GM18909 (cell line): ENCODE measurements at regions not wholly inside any gene's neighbourhood (a gene's known extent, or its start where the extent isn't known, plus 50 kb on each side); places are given as distances from the start of the nearest gene placed in this dataset.

ENCODE experiments used
- ATAC-seq: cut with Tn5 transposase; IDR thresholded peaks from one replicate; pipeline ENCODE4 v1.9.1; 2021; ENCODE audit warnings: mild to moderate bottlenecking; ENCODE audit not compliant: unreplicated experiment, poor library complexity

DNA sequence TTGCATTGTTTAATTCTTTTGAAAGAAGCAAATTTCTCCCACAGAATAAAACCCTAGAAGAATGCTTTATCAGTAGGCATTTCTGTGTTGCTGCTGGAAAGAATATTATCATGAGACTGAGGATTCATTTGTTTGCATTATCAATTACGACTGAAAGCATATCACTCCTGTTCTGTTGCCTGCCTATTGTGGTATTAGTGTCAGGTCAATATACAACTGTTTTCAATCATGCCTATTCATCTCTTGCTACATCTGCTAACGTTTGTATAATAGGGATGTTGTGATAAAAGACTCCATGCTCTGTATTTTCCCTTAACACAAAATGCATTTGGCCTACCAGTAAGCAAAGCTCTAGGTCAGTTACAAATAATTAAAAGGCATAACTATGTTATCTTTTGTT lies 221.5 kb downstream of the PTPRC start:
- no peak for ATAC-seq

DNA sequence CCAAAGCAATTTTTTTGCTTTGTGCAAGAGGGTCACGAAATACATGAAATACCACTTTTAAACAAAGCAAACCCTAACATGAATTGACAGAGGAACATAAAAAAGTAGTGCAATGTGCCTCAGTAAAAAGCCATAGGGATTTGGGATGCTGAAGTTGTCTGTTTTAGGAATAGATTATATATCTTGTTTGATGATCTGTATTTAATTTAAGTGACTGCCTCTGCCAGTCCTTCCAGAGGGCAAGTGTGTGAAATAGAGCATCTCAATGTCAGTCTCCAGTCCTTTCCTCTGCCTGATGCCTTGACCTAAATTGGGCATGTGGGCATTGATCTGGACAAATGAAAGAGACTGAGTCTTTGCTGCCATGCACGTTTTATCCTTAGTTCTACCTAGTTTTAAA lies 222.8 kb downstream of the PTPRC start:
- ATAC-seq, result no peak

DNA sequence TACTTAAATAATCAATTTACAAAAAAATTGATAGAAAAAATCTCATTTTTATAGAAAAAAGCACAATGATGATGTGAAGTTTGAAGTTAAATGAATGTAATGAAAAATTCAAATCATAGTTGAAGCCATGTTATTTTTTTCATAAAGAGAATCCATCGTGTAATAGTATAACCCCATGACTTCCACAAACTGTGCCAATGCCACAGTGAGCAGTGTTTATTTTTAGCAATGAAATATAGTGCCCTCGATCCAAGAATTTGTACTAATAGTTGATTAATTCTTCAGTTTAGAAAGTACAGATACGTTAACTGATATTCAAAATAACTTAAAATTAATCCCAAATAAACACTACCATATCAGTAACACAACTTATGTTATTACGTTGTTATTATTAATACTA lies 225.9 kb downstream of the PTPRC start:
- ATAC-seq, result no peak

DNA sequence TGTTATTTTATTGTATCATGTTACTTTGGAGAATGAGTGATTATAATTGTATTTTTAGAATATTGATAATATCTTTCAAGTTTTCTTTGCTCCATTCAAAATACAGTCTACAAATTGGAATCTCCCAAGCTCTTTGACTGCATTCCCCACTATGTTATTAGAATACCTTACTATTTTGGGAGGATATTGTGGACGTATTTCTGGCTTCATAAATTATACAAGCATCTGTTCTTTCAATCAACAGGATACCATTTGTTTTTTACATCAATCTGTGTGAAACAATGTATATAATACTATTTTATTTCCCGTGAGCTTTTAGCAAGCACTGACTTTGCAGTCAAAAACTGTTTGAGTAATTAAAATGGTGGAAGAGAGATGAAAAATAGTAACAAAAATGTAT lies 226.5 kb downstream of the PTPRC start:
- ATAC-seq, result no peak

DNA sequence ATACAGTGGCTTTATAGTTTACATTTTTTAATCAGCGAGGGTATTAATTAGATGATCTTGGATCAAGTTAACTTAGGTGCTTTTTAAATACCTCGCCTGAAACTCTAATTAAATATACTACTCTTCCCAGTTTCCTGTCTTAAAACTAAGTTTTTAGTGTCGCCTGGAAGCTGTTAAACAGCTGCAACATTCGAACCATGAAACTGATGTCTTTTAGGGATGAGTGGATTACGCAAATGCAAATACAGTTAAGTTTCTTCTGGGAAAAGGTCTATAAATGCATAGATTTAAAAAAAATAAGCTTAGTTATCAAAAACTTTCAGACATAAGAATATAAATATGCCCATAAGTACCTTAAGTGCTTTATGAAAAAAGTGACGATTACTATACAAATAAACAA lies 228.3 kb downstream of the PTPRC start:
- ATAC-seq, result no peak

DNA sequence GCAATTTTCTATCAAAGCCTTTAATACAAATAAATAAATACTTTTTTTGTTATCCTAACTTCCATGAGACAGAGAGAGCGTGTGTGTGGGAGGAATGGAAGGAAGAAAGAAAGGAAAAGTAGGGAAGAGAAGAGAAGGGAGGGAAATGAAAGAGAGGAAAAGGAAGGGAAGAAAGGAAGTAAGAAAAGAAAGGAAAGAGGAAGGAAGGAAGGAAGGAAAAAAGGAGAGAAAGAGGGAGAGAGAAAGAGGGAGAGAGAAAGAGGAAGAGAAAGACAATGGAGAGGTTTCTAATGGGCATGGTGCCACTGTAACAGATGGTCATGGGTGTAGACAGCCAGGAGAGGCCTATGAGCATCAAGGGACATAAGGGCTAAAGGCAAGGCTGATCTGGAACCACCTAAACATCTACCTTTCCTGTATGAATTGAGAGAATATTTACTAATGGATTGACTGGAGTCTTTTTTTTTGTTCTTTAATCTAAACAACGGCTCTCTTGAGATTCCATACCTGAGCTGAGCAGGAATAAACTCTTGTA lies 234.9 kb downstream of the PTPRC start:
- no peak for ATAC-seq

DNA sequence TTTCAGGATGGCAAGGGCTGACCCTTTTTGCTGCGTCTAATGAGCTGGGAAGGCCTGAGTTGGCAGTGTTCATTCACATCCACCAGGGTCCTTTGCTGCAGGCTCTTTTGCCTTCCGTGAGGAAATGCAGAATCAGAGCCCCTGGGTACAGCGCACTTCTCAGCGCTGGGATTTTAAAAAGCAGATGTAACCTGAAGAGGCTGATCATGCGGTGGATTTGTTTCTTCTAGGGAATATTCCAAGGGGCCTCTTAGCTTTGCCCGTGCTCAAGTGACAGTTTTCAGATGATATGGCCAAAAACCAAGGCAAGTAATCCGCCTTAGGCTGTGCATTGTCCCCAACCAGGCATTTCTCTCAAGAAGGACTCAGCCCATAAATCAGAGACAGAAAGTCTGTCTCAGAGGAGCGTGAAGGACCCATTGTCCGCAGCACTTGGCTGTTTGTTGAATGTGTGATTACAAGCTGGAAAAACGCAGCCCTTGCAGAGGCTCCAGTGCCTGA lies 237.6 kb downstream of the PTPRC start:
- ATAC-seq, result no peak

DNA sequence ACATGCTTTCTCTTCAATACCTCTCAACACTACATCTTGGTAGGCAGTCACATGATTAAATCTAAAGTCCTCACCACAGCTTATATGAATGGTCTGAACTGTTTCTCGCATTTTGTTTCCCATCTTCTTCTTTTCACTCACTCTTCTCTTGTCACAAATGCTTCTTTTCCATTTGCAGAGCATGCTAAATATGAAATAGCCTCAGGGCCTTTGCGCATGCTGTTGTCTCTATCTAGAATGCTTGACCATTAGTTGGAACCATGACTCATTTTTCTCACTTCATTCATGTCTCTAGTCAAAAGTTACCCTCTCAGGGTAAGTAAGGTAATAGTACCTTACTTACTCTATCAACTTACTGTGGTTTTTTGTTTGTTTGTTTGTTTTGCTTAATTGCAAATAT lies 239.7 kb downstream of the PTPRC start:
- no peak for ATAC-seq

DNA sequence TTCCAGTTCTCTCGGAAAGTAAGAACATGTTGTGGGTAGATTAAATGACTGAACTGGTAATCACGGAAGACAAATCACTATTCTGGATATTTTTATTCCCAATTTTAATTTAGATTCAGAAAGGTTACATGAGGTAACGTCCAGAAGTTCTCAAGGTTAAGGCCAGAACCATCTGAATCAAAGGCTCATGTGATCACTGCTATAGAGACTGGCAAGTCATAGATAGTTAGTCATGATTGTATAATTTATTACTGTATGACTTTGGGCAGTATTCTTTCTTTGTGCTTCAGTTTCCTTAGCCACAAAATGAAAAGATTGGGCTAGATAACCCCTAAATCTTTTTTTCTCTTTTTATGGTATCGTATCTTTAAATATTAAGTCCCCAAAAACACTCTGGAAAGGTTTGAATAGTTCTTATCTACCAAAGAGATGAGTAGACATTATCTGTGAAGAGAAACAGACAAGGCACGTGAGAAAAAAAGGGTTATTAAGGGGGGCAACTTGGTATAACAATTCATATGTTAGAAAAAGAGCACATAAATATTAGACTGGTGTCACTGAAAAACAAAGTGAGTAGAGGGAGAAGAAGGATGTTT lies 241.0 kb downstream of the PTPRC start:
- ATAC-seq, result no peak

DNA sequence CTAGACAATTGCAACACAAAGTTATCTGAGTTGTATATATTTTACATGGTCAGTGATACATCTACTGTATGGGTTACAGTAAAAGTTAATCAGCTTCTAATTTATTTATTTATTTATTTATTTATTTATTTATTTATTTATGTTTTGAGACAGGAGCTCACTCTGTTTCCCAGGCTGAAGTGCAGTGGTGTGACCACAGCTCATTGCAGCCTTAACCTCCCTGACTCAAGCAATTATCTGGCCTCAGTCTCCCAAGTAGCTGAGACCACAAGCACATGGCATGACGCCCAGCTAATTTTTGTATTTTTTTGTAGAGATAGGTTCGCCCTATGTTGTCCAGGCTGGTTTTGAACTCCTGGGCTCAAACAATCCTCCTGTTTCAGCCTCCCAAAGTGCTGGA lies 241.6 kb downstream of the PTPRC start:
- no peak for ATAC-seq

DNA sequence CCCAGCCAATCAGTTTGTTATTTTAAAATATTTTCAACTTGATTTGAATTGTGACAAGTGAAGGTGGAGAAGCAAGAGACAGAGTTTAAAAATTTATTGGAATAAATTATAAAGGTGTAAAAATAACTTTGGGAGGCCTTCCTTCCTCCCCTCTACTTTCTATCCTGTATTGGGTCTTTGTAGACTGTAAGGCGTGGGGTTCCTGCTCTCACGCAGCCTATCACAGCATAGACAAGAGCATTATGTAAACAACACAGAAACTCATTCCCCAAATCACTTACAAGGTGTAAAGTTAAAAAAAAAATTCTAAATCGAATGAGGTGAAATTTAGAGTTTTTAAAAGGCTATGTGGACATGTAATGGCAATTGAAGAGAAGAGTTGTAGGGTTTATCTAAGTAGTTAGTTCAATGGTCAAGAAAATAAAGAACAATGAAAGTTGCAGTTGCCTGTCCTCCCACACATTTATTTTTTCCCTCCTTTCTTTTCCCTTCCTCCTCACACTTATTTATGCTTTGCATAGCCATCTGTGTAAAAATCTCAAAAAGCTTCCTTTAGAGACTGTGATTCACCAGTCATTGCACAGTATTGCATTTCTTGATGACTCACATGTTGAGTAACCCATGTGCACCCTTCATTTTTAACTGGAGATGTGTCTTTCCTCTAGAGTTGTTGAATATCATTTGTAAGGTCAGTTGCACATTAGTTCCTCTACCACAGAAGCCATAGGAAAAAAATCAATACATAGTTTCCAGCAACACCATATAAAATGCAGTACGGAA lies 242.2 kb downstream of the PTPRC start:
- no peak for ATAC-seq

DNA sequence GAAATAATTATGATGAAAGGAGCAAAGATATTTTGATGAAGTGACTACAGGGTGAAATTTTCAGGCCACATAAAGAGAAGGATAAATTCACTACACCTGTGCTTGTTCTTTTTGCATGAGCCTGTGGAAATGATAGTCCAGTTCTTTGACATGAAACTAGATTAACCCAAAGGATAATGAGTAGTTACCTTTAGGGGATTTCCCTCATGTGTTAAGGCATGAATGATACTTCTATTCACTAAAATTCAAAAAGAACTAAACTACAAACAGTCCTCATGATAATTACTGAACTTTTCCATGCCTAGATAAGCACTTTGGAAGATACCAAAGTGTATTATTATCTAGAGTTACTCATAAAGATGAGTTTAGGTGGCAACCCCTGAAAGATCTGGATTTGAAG lies 244.3 kb downstream of the PTPRC start:
- ATAC-seq, result no peak

DNA sequence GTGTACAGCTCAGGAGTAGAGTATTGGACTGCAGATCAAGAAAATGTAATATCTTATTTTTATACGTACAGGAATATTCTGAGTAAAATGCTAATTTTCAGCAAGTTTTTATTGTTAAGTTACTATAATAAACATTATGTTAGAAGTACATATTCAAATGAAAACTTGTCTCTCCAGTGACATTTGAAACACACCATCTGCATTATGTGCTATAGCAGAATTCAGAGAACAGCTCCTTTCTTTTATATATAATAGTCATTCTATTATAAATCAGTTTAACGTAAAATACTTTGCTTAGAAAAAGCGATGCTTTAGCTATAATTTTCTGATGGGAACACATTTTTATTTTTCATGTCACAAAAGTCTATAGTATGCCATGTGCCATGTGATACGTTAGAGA lies 249.0 kb downstream of the PTPRC start:
- ATAC-seq, result no peak

DNA sequence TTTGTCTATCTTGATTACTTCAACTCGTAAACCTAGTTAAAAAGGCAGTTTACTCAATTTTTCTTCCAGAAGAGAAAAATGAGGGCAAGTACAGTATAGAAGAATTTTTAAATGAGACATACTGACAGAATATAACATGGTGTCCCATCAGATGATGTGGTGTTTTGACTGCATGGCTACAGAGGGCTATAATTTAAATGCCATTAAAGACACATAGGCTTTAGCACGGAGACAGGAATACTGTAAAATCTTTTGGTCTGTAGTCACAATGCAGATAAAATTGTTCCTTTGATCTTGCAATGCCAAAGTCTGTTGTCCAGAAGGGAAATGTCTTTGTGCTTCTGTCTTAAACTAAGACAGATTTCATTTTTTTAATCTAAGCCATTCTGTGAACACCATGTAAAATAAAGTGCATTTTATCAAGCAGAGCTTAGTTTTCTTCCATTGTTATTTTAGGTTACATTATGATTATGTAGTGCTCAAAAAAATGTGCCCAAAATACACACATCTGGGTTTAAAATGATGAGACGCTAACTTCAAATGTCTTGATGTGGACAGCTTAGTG lies 249.6 kb downstream of the PTPRC start:
- no peak for ATAC-seq

DNA sequence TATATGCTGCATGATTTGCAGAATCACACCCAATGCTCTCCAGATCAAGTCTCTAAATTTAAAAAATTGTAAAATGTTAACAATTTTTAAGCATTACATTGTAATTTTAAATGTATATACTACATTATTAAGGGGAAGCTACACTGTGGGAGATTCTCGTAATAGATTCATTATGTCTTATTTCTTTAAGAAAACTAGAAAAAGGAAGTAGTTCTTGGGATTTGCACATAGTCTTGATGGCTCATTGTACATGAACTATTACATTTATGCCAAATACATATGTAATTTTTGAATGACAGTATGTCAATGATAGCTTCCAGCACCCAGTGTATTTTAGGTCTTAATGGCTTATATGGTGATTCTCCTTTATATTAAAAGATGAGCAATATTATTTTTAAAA lies 250.3 kb downstream of the PTPRC start:
- ATAC-seq, result no peak

DNA sequence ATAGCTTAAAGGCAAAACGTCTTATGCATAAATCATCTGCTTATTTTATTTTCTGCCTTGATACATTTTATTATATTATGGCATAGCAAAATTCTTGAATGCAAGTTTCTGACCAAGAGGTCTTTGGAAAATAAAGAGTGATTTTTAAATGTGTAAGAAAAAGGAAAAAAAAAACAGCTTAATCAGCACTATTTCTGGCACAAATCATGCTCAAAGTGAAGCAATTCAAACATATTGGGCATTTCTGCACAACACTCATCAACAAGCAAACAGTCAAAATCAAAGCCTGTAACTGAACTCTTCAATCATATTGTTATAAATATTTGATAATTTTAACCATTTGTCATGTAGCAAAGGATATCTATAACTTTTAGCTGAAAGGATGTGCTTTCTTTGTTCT lies 250.9 kb downstream of the PTPRC start:
- no peak for ATAC-seq

DNA sequence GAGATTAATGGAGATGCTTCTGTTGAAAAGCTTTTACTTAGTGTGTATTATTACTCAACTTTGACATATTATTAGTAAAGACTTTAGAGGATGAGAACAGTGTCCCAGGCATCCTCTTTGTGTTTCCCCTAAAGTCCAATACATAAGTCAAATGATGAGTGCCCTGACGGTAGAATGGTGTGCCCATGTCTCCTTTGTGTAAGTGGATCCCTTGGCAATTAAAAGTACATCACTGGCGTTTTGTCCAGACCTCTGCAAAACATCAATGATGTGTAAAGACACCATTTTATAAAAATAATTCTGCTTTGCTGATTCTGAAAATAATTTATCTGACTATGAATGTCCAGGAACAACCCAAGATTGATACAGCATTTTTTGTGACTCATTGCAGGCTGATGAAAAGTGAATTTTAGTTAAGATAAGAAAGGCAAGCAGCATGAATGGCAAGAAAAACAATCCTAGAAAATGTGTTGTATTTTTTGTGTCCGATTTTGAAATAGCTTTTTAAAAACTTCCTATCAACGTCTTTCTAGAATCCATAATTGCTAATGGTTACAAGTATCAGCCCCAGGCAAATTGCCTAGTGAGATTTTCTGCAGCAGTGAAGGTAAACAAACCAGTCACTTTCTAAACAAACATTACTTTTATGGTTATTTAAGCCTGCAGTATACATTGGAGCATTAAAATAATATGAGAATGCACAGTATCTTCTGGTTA lies 251.5 kb downstream of the PTPRC start:
- no peak for ATAC-seq

DNA sequence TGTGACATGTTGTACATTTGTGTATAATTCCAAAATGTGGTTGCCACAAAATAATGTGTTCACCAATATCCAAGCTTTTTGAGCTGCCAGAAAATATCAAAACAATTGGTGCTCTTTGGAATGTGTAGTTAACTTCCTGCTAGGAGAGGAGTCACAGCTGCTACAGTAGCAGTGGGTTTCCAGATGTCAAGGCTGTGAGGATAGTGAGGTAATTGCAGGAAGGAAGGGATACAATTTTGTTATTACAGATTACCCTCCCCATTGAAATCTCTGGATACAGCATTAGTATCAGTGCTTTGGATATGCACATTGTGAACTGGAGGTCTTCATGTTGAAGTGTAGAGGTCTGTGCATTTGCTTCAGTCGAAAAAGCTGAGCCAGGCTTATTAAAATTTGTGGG lies 253.2 kb downstream of the PTPRC start:
- no peak for ATAC-seq

DNA sequence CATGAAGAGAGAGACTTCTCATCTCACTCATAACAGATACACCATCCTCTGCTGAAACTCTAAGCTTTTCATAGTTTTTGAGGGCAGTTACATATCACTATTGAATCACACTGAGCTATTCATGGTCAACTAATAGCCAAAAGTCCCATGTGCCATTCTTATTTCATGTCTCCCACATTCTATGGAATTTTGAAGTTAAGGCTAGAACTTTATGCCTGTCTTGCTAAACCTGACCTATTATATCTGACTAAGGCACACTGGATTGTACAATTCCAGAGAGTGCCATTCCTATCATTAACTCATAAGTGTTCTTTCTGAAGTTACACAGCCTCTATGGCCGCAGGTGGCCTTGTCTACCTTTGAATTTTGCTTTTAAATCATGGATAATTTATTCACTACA lies 254.3 kb downstream of the PTPRC start:
- ATAC-seq, result no peak

DNA sequence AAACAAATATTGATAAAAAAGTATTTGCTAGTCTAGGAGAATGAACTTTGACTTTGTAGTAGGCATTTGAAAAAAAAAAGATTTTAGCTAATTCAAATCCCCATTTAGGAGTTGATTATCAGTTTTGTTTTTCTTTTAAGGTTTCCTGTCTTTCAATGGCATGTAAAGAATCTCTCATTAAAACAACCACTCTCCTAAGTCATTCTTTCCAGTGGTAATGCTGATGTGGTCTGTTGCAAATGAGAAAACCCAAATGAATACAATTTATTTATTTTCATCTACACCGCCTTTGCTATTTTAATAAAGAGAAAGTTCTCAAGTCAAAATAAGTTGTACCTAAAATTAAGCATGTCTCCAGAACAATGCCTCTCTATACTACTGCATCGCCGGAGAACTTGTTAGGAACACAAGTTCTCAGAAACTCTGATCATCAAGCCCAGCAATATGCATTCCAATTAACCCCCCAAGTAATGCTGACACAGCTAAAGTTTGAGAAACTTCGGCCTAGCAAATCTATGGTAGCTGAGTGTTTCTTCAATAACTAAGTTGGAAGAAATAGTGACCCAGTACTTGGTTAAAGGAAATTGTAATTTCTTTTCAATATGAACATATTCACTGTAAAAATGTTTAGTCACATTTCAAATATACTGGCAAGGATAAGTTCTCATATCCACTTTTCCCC lies 255.1 kb downstream of the PTPRC start:
- ATAC-seq, result no peak
